SK-N-MC (cell line): ENCODE measurements at regions not wholly inside any gene's neighbourhood (a gene's known extent, or its start where the extent isn't known, plus 50 kb on each side); places are given as distances from the start of the nearest gene placed in this dataset.

Source experiments
- EZH2 ChIP-seq: fragments of 200-600 bp; sonication (generic); IDR thresholded peaks from one replicate; pipeline ENCODE4 v1.6.1; 2017; ENCODE audit warnings: antibody characterized with exemption
- FOXP2 ChIP-seq: optimal IDR thresholded peaks from 2 replicates; pipeline ENCODE3; 2011; ENCODE audit warnings: mild to moderate bottlenecking, moderate library complexity; ENCODE audit not compliant: insufficient read depth; ENCODE audit errors: extremely low read length, control extremely low read depth
- POLR2AphosphoS5 ChIP-seq: IDR thresholded peaks from 2 replicates; pipeline ENCODE4 v1.6.1; 2012; ENCODE audit warnings: mild to moderate bottlenecking, low read depth, low read length, borderline replicate concordance

DNA sequence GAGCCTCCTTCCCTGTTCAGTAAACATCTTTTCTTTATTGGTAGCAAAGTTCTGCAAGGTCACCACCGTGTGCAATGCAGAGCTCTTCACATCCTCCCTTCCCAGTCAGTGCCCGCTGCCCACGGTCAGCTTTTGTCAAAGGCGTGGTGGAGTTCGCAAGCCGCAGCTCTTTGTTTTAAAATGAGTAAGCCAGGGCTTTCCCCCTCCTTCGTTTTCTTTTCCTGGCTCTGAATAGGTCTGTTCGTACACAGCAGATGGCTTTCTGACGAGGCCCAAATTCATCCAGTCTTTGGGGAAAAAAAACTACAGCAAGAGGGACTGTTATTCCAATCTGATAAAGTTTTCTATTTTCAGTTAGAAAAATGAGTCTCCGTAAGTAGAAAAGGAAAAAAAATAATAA, 153.2 kb downstream of the LRIG2 start:
- TF ChIP-seq POLR2AphosphoS5 (no peak), EZH2 (no peak), FOXP2 (no peak)
